H1 (cell line): ENCODE measurements at regions not wholly inside any gene's neighbourhood (a gene's known extent, or its start where the extent isn't known, plus 50 kb on each side); places are given as distances from the start of the nearest gene placed in this dataset.
A peak's percentile ranks its signal among the peaks of the same experiment; 100 is the strongest.

Experiments
- CTCF ChIA-PET: fragments of 300-600 bp; sonication (Branson Sonifier 250); formaldehyde crosslinking; loops from one replicate; lab custom pipeline; 2021; ENCODE audit not compliant: partially characterized antibody; lab: Charles Lee
- POLR2A ChIA-PET: fragments of 300-600 bp; sonication (Branson Sonifier 250); formaldehyde crosslinking; loops from one replicate; lab custom pipeline; 2021; ENCODE audit warnings: inconsistent platforms; ENCODE audit not compliant: partially characterized antibody; lab: Charles Lee
- DNase-seq, 2 experiments: peaks; one replicate each; pipeline versions ENCODE4 v3.0.0 to v3.0.0-alpha.2; 2010 to 2022; ENCODE audit warnings: low spot score in 2 of 2, low read depth in 1 of 2, mixed read lengths in 1 of 2
- FAIRE-seq: peaks from 2 replicates; lab custom pipeline; 2011; peaks lifted over from hg19 to GRCh38; lab: Jason Lieb, UNC
- H2AFZ ChIP-seq: 2 replicates; pipeline ENCODE4 v1.8.1; 2012; ENCODE audit warnings: low read length, inconsistent platforms
- H2AK5ac ChIP-seq: 2 replicates; pipeline ENCODE4 v1.6.1; 2013; ENCODE audit warnings: low read depth, low read length
- H2BK120ac ChIP-seq: replicated peaks from 2 replicates; pipeline ENCODE3; 2013; ENCODE audit warnings: low read depth, low read length, inconsistent platforms
- H2BK12ac ChIP-seq: 2 replicates; pipeline ENCODE4 v1.6.1; 2013; ENCODE audit warnings: low read depth, low read length
- H2BK15ac ChIP-seq: 2 replicates; pipeline ENCODE4 v1.6.1; 2013; ENCODE audit warnings: low read length
- H2BK20ac ChIP-seq: 2 replicates; pipeline ENCODE4 v1.6.1; 2013; ENCODE audit warnings: low read length
- H2BK5ac ChIP-seq: 2 replicates; pipeline ENCODE4 v1.6.1; 2013; ENCODE audit warnings: low read depth, low read length
- H3K14ac ChIP-seq: 2 replicates; pipeline ENCODE4 v1.6.1; 2013; ENCODE audit warnings: inconsistent platforms; ENCODE audit not compliant: insufficient read length
- H3K18ac ChIP-seq: 2 replicates; pipeline ENCODE4 v1.6.1; 2013; ENCODE audit warnings: low read length; ENCODE audit errors: extremely low read depth
- H3K23ac ChIP-seq: 2 replicates; pipeline ENCODE4 v1.6.1; 2013; ENCODE audit warnings: inconsistent platforms; ENCODE audit not compliant: insufficient read length
- H3K23me2 ChIP-seq: 2 replicates; pipeline ENCODE4 v1.6.1; 2013; ENCODE audit warnings: low read depth, low read length
- H3K27ac ChIP-seq: 2 replicates; pipeline ENCODE4 v1.6.1; 2011; ENCODE audit warnings: low read depth, low read length, inconsistent platforms
- H3K27me3 ChIP-seq, 4 experiments: replicated peaks in 1 of 4; 1 replicate in 1 of 4; 2 replicates in 3 of 4; pipeline versions ENCODE4 v1.6.1 to v1.8.1; 2011 to 2013; ENCODE audit warnings: low read length in 3 of 4, mild to moderate bottlenecking in 3 of 4, inconsistent platforms in 2 of 4, mixed read lengths in 2 of 4, moderate library complexity in 1 of 4; ENCODE audit not compliant: control insufficient read depth in 3 of 4, insufficient read depth in 3 of 4; ENCODE audit errors: extremely low read depth in 1 of 4
- H3K36me3 ChIP-seq, 4 experiments: 2 replicates each; pipeline versions ENCODE4 v1.6.1 to v1.8.1; 2011 to 2013; ENCODE audit warnings: mild to moderate bottlenecking in 4 of 4, low read length in 3 of 4, moderate library complexity in 2 of 4, control low read depth in 1 of 4, inconsistent platforms in 1 of 4; ENCODE audit not compliant: insufficient read depth in 4 of 4, control insufficient read depth in 2 of 4
- H3K4ac ChIP-seq: replicated peaks from 2 replicates; pipeline ENCODE3; 2013; ENCODE audit warnings: low read length, low read depth, mixed read lengths, inconsistent platforms; ENCODE audit not compliant: insufficient read length
- H3K4me1 ChIP-seq, 4 experiments: replicated peaks in 1 of 4; 1 replicate in 1 of 4; 2 replicates in 3 of 4; pipeline versions ENCODE4 v1.6.1 to v1.8.1; 2011 to 2013; ENCODE audit warnings: low read length in 3 of 4, inconsistent platforms in 2 of 4, mixed read lengths in 1 of 4; ENCODE audit not compliant: insufficient read depth in 4 of 4, control insufficient read depth in 3 of 4
- H3K4me2 ChIP-seq, 2 experiments: 2 replicates each; pipeline versions ENCODE4 v1.6.1 to v1.8.1; 2011 to 2013; ENCODE audit warnings: low read depth in 2 of 2, low read length in 2 of 2, control low read depth in 1 of 2, inconsistent platforms in 1 of 2, mild to moderate bottlenecking in 1 of 2; ENCODE audit not compliant: insufficient read depth in 1 of 2
- H3K4me3 ChIP-seq, 4 experiments: fragments of 200-600, 300-600 bp in 1 of 4; sonication (generic), shearing (Covaris generic), sonication (Bioruptor Twin) in 1 of 4; 2 replicates each; pipeline versions ENCODE4 v1.5.1 to v1.8.1; 2011 to 2016; ENCODE audit warnings: low read length in 4 of 4, low read depth in 3 of 4, control low read depth in 2 of 4, inconsistent platforms in 2 of 4, mild to moderate bottlenecking in 2 of 4, mixed read lengths in 1 of 4, moderate library complexity in 1 of 4; ENCODE audit not compliant: insufficient read depth in 2 of 4; ENCODE audit errors: extremely low read depth in 1 of 4
- H3K56ac ChIP-seq: replicated peaks from 2 replicates; pipeline ENCODE3; 2013; ENCODE audit warnings: low read depth, mild to moderate bottlenecking, mixed read lengths, low read length, inconsistent platforms; ENCODE audit not compliant: insufficient read length
- H3K79me1 ChIP-seq: 2 replicates; pipeline ENCODE4 v1.6.1; 2013; ENCODE audit warnings: low read depth, low read length, control low read depth
- H3K79me2 ChIP-seq, 2 experiments: 2 replicates each; pipeline versions ENCODE4 v1.6.1 to v1.8.1; 2012 to 2013; ENCODE audit warnings: low read length in 2 of 2, mild to moderate bottlenecking in 2 of 2, inconsistent platforms in 1 of 2; ENCODE audit not compliant: insufficient read depth in 2 of 2, control insufficient read depth in 1 of 2
- H3K9ac ChIP-seq, 4 experiments: replicated peaks in 1 of 4; 1 replicate in 1 of 4; 2 replicates in 3 of 4; pipeline versions ENCODE4 v1.6.1 to v1.8.1; 2011 to 2013; ENCODE audit warnings: low read depth in 3 of 4, low read length in 3 of 4, control low read depth in 2 of 4, mild to moderate bottlenecking in 2 of 4, moderate library complexity in 2 of 4, inconsistent platforms in 1 of 4; ENCODE audit errors: extremely low read depth in 1 of 4
- H3K9me3 ChIP-seq, 2 experiments: 2 replicates each; pipeline versions ENCODE4 v1.6.1 to v1.8.1; 2012 to 2013; ENCODE audit warnings: mild to moderate bottlenecking in 2 of 2, moderate library complexity in 2 of 2, control low read depth in 1 of 2, inconsistent platforms in 1 of 2, low read depth in 1 of 2, low read length in 1 of 2, mixed read lengths in 1 of 2; ENCODE audit not compliant: insufficient read depth in 2 of 2
- H4K20me1 ChIP-seq, 2 experiments: replicated peaks in 1 of 2; 2 replicates each; pipeline versions ENCODE3 to v1.8.1; 2011 to 2013; ENCODE audit warnings: inconsistent platforms in 2 of 2, low read length in 2 of 2, mild to moderate bottlenecking in 1 of 2; ENCODE audit not compliant: insufficient read depth in 2 of 2, control insufficient read depth in 1 of 2
- H4K5ac ChIP-seq: 2 replicates; pipeline ENCODE4 v1.6.1; 2013; ENCODE audit warnings: low read length, low read depth, mixed read lengths, inconsistent platforms; ENCODE audit not compliant: insufficient read length
- H4K8ac ChIP-seq: 2 replicates; pipeline ENCODE4 v1.8.0; 2013; ENCODE audit warnings: mild to moderate bottlenecking, moderate library complexity, low read length, inconsistent platforms; ENCODE audit not compliant: insufficient read depth; ENCODE audit errors: extremely low read depth
- H4K91ac ChIP-seq: replicated peaks from 2 replicates; pipeline ENCODE3; 2013; ENCODE audit warnings: low read length, mixed read lengths, inconsistent platforms; ENCODE audit not compliant: insufficient read length
- JUN ChIP-seq: IDR thresholded peaks from 2 replicates; pipeline ENCODE4 v1.6.1; 2011; ENCODE audit warnings: low read depth, mild to moderate bottlenecking, improper control_type of control experiment, low read length
- JUND ChIP-seq: IDR thresholded peaks from 2 replicates; pipeline ENCODE4 v1.6.1; 2011; ENCODE audit warnings: mild to moderate bottlenecking, improper control_type of control experiment, low read length
- WGBS, 2 experiments: shearing (Covaris generic) in 1 of 2; methylation state at CpG; one replicate each; pipeline versions ENCODE4 v1.1.6 to v1.1.7; 2013 to 2015; ENCODE audit warnings: low lambda C conversion rate in 2 of 2, mixed read lengths in 2 of 2, inconsistent platforms in 1 of 2, low coverage in 1 of 2, missing lambda C conversion rate in 1 of 2; ENCODE audit not compliant: insufficient replicate concordance in 2 of 2, insufficient coverage in 1 of 2, insufficient read length in 1 of 2; ENCODE audit errors: extremely low coverage in 1 of 2, missing lambda C conversion rate in 1 of 2; 5-methylcytosine and 5-hydroxymethylcytosine counted together
- TF ChIP-seq, protein P1 (sequence below): IDR thresholded peaks from 2 replicates; pipeline ENCODE4 v1.6.1; 2011; ENCODE audit warnings: low read depth, mild to moderate bottlenecking, low read length; ENCODE audit not compliant: insufficient read depth

GRCh38 chr2:146853741-146854444 lies 990.9 kb upstream of the ACVR2A start:
- peak overlapping the region; percentile 94 for H4K91ac ChIP-seq
- no peaks in the 10 kb centered on the region for H3K9me3 ChIP-seq
- 0 out of 2 replicates have a peak overlapping the region, but pooled peaks have one; percentile 26 for H2AK5ac ChIP-seq
- no peaks in the 10 kb centered on the region for H3K23me2 ChIP-seq
- no peaks in the 10 kb centered on the region for H4K20me1 ChIP-seq
- WGBS, 2 experiments: 63% methylated on average over 2 of the region's 2 CpGs; no CpG with 5 or more reads in 1 of the 2 experiments
- no peak overlapping the region; the same call in 1 of the 2 replicates for H2BK12ac ChIP-seq
- H3K79me1 ChIP-seq: no peaks in the 10 kb centered on the region
- peaks cover 0 to 2% (median 0%) of the 10 kb centered on the region in 4 experiments; a peak in 1 of 7 replicates for H3K4me1 ChIP-seq
- POLR2A ChIA-PET: no interaction called here
- H2BK5ac ChIP-seq: 0 out of 2 replicates have a peak overlapping the region, but pooled peaks have one; percentile 29
- peak overlapping the region; percentile 94; the same call in 1 of the 2 replicates for H2BK20ac ChIP-seq
- CTCF ChIA-PET: no interaction called here
- H2BK120ac ChIP-seq: no peak overlapping the region
- FAIRE-seq: no peak
- H3K4me3 ChIP-seq: no peak overlapping the region
- H2BK15ac ChIP-seq: no peak overlapping the region
- H3K79me2 ChIP-seq: no peaks in the 10 kb centered on the region
- H4K5ac ChIP-seq: no peak overlapping the region
- no peaks in the 10 kb centered on the region for H3K36me3 ChIP-seq
- no peak overlapping the region for H3K9ac ChIP-seq
- no peak overlapping the region for H3K56ac ChIP-seq
- H3K27me3 ChIP-seq: no peaks in the 10 kb centered on the region
- H2AFZ ChIP-seq: 0 out of 2 replicates have a peak overlapping the region, but pooled peaks have one; percentile 42
- H3K27ac ChIP-seq: no peak overlapping the region
- no peak overlapping the region for H3K23ac ChIP-seq
- no peak overlapping the region for H3K4ac ChIP-seq
- no peak for DNase-seq
- no peak overlapping the region for H3K4me2 ChIP-seq
- no peak overlapping the region for H4K8ac ChIP-seq
- TF ChIP-seq JUND (peak; percentile 85), JUN (peak; percentile 82)
- TF ChIP-seq, protein P1, sequence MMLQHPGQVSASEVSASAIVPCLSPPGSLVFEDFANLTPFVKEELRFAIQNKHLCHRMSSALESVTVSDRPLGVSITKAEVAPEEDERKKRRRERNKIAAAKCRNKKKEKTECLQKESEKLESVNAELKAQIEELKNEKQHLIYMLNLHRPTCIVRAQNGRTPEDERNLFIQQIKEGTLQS: no peak
- no peak overlapping the region for H3K18ac ChIP-seq
- H3K14ac ChIP-seq: no peak overlapping the region
